AG09319 (cell line): ENCODE measurements at regions not wholly inside any gene's neighbourhood (a gene's known extent, or its start where the extent isn't known, plus 50 kb on each side); places are given as distances from the start of the nearest gene placed in this dataset.

ENCODE experiments used
- DNase-seq: peaks from one replicate; pipeline ENCODE4 v3.0.0-alpha.2; 2010; ENCODE audit warnings: low read depth; ENCODE audit errors: extremely low read depth
- CTCF ChIP-seq: IDR thresholded peaks from 2 replicates; pipeline ENCODE4 v1.5.1; 2011; ENCODE audit warnings: low read depth, mild to moderate bottlenecking, inconsistent platforms, low read length, moderate library complexity

- TF ChIP-seq CTCF, result no peak
- DNase-seq, result no peak
Measured at GRCh38 chr2:217399291-217399690, 539.4 kb upstream of the TNP1 start.

GRCh38 chr2:217398860-217399259, 539.0 kb upstream of the TNP1 start:
- TF ChIP-seq CTCF, result no peak
- DNase-seq, result no peak

- TF ChIP-seq CTCF, result no peak
- DNase-seq, result no peak
Measured at GRCh38 chr2:217398101-217398500, 538.2 kb upstream of the TNP1 start.

GRCh38 chr2:217396586-217396985, 536.7 kb upstream of the TNP1 start:
- DNase-seq, result no peak
- TF ChIP-seq CTCF, result no peak

- peak; percentile 44 for DNase-seq
- no peak for TF ChIP-seq CTCF
Measured at GRCh38 chr2:217396165-217396564, 536.3 kb upstream of the TNP1 start.

- no peak for DNase-seq
- TF ChIP-seq CTCF, result no peak
Measured at GRCh38 chr2:217394510-217395351, 534.9 kb upstream of the TNP1 start.

- no peak for TF ChIP-seq CTCF
- DNase-seq, result peak; percentile 90
Measured at GRCh38 chr2:217393585-217394032, 533.7 kb upstream of the TNP1 start.
